DMS 273 (cell line): ENCODE measurements at regions not wholly inside any gene's neighbourhood (a gene's known extent, or its start where the extent isn't known, plus 50 kb on each side); places are given as distances from the start of the nearest gene placed in this dataset.
A peak's percentile ranks its signal among the peaks of the same experiment; 100 is the strongest.

Experiments
- DNase-seq: peaks from one replicate; lab custom pipeline; 2025; ENCODE audit not compliant: unreplicated experiment; lab: John Stamatoyannopoulos, UW

GRCh38 chr2:21599417-21599816 lies 475.6 kb downstream of the TDRD15 start:
- DNase-seq: no peak

DNA sequence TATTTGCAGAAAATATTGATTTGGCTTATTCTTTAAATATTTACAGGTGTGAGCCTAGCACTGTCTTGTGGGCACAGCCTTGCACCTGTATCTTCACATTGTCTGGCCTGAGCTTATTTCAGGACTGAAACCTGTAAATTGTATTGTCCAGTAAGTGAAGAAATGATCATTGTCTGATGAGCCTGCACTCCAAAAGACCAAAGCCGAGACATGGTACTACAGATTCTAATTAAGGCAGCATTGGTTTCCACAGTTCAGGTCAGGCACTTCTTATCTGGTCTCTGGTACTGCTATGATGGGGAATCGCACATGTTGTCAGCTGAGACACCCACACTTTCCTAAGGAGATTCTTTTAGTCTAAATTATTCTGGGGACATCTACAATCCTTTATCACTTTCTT lies 479.0 kb downstream of the TDRD15 start:
- no peak for DNase-seq

DNA sequence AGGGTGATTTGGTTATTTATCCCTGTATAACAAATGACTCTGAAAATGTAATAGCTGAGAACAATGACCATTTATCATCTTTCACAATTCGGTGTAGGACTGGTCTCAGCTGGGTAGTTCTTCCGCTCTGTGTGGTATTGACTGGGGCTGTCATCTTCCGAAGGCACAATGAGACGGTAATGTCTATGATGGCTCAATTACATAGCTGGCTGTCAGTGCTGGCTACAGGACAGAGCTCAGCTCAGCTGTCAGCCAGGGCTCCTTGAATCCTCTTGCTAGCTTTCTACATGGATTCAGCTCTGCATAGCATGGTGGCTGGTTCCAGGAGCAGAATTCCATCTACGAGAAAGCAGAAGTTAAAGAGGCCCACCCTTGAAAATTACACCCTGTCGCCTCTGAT lies 483.8 kb downstream of the TDRD15 start:
- DNase-seq: no peak

DNA sequence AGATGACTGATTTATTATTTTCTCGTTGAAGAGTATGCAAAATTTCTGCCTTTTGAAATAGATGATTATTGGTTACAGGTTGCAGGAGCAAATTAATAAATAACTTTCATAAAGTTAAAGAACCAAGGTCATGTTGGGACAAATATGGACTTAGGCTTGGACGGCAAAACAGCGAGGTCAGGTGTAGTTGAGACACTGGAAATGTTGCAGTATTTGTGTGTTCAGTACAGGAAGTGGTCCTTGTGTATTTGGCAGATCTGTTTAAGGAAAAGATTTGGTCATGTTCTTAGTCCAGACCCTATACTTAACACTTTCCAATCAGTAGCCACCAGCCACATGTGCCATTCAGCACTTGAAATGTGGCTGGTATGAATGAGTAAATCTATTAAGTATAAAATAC lies 486.5 kb downstream of the TDRD15 start:
- DNase-seq: no peak

DNA sequence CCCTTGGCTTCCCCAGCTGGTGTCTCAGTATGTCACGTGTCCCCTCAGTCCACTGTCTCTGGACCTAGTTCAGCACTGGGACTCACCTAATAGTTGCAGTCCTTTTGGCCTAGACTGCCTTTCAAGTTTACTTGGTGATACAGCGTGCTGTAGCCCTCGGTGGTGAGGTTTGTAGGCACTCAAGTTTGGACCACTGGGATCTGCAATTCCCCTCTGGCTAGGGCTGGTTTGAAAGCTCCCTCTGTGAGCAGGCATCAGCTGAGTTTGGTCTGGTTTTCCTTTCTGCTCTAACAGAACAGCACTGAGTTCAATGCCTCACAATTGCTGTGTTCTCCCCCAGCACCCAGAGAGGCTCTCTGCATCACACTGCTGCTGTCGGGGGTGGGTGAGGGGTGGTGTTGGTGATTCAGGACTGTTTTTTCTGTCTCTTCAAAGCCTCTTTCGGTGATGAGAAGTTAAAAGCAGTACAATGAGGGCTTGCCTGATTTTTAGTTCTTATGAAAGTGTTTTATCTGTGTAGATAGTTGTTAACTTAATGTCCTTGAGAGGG lies 494.2 kb downstream of the TDRD15 start:
- DNase-seq: no peak

GRCh38 chr2:21620771-21621170 lies 497.0 kb downstream of the TDRD15 start:
- no peak for DNase-seq

DNA sequence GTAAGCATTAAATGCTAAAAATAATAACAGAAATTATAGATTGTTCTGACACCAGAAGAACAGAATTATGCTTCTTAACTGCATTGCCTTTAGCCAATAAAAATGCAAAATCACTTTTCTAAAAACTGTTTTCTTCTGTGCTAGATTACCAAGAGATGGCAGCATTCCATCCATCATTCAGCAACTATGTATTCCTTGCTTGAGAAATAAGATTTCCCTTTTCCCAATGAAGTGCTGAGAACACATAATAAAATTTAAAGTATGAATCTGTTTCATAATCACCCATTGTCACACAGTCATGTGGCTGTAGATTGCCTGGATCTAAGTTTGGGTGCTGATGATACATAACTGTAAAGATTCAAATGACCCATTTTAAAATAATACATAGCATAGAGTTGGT lies 504.2 kb downstream of the TDRD15 start:
- DNase-seq: peak; percentile 3

GRCh38 chr2:21633015-21633414 lies 509.2 kb downstream of the TDRD15 start:
- DNase-seq: no peak

GRCh38 chr2:21633466-21633865 lies 509.7 kb downstream of the TDRD15 start:
- DNase-seq: peak; percentile 4

- DNase-seq: no peak
Measured at GRCh38 chr2:21633911-21634310, 510.1 kb downstream of the TDRD15 start.

GRCh38 chr2:21640046-21640445 lies 516.3 kb downstream of the TDRD15 start:
- DNase-seq: no peak

GRCh38 chr2:21642647-21643046 lies 518.9 kb downstream of the TDRD15 start:
- DNase-seq: no peak

DNA sequence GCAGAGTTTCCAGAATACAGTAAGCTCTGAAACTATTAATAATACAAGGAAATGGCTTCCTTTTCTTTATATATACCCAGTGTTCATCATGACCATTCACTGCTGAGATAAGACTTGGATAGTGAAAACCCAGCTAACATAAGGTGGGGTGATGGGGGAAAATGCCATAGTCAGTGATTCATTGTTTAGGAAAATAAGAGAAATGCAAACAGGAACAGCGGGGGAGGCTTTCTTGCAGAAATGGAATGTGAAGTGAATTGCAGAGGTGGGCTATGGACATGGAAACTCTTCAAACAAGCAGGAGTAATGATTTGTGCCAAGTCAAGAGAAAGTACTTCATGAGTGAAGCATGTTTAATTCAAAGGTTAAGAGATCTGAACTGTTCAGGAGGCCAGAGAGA lies 519.4 kb downstream of the TDRD15 start:
- DNase-seq: no peak

GRCh38 chr2:21644266-21644665 lies 520.5 kb downstream of the TDRD15 start:
- no peak for DNase-seq

- no peak for DNase-seq
Measured at GRCh38 chr2:21646345-21646744, 522.6 kb downstream of the TDRD15 start.

DNA sequence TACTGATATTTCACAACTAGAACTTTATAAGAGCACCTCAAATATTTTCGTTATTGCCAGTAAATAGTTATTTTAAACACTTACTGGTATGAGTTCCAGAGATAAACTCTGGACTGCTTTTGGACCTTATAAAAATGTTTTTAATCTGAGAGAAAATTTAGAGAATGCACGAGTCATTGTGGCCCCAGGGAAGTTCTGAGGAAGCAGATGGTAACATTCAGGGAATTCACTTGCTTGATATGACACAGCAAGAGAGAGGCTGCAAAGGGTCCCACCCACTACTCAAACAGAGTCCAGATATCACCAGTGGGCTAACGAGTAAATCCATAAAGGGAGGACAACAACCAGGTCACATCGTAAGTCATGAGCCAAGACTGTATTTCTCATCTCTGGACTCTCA lies 526.8 kb downstream of the TDRD15 start:
- DNase-seq: no peak

DNA sequence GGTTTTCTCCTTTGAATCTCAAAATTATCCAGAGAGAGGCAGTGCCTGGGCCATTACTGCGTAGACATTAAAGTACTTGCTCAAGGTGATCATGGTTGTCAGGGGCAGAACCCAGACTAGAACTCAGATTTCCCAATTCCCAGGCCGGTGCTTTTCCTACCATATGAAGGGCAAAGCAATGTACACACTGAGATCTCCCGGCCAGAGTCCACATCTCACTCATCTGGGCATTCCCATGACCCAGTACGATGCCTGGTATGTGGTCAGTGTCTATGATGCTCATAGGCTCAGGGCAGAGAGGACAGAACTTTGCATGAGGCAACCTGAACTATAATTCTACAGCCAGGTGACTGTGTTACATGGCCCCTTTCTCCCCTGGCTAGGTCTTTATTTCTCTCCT lies 531.4 kb downstream of the TDRD15 start:
- DNase-seq: no peak

- DNase-seq: no peak
Measured at GRCh38 chr2:21656330-21657075, 532.7 kb downstream of the TDRD15 start.

DNA sequence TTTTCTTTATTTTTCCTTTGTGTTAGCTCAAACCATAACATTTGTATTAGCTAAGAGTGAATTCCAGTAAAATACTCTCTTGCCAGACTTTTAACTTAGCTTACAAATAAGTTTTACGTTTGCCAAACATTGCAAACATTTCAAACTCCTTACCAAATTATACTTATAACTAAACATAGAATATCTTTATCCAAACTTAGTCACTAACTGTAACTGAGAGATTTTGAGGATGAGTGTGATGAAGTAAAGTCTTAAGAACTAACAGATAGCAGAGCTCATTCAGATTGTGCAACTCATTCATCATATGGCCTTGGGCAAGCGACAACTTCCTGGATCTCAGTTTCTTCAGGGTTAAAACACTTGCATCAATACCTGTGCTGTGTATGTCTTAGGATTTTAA lies 533.7 kb downstream of the TDRD15 start:
- DNase-seq: no peak

GRCh38 chr2:21658269-21658668 lies 534.5 kb downstream of the TDRD15 start:
- no peak for DNase-seq

GRCh38 chr2:21658907-21659477 lies 535.2 kb downstream of the TDRD15 start:
- DNase-seq: no peak

- DNase-seq: no peak
Measured at GRCh38 chr2:21664083-21664482, 540.3 kb downstream of the TDRD15 start.

- DNase-seq: no peak
Measured at GRCh38 chr2:21667638-21668037, 543.9 kb downstream of the TDRD15 start.
